ENCODE measurements at regions not wholly inside any gene's neighbourhood (a gene's known extent, or its start where the extent isn't known, plus 50 kb on each side); places are given as distances from the start of the nearest gene placed in this dataset.

DNA sequence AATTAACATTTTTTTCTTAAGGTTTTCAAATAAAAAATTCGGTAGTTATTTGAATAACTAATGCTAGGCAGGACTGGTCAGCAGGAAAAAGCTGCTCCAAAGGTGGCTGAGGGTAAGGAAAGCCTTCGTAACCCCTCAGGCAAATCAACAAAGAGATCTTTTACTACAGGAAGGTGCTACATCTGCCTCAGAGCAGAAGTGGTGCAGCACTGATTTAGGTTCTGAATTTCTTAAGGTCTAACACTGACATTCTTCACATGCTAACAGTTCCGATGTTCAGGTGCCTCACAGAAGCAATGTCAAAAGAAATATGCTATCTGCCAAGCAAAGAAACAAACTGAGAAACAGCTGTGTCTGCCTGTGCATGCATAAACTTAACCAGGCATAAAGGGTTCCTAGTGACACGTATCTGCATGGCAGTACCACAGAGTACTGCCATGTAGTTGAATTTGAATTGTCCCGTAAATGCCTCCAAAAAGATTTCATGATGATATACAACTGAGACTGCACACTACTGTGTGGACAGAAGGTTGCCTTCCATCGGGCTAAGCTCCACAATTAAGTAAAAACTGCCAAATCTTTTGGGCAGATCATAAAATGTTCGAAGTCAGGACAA, 275.0 kb upstream of the NSMCE3 start:
- 71% methylated on average over 7 of the region's 7 CpGs; no CpG with 5 or more reads in 1 of the 2 experiments for whole genome bisulfite sequencing, 2 experiments (ENCODE audit: extremely low coverage in 1 of 2, insufficient coverage in 1 of 2, insufficient read length in 1 of 2, insufficient replicate concordance in 2 of 2, low coverage in 1 of 2, low lambda C conversion rate in 2 of 2, missing lambda C conversion rate in 1 of 2)
- Histone ChIP-seq H3K4me2 (ENCODE audit: insufficient read depth in 1 of 2, low read depth in 2 of 2, low read length in 2 of 2) (no peak overlapping the region), H3K36me3 (ENCODE audit: control insufficient read depth in 2 of 4, insufficient read depth in 4 of 4, low read length in 3 of 4) (no peaks in the 10 kb centered on the region), H2AK5ac (ENCODE audit: low read depth, low read length) (no peak overlapping the region), H3K27ac (ENCODE audit: low read depth, low read length) (no peak overlapping the region), H3K9me3 (ENCODE audit: insufficient read depth in 2 of 2, low read depth in 1 of 2, low read length in 1 of 2) (0 out of 4 replicates have a peak, but pooled peaks cover 0 to 4% of the 10 kb centered on the region in 2 experiments), H3K4ac (replicated peaks; ENCODE audit: insufficient read length, low read depth, low read length) (no peak overlapping the region), H3K4me1 (replicated peaks in 1 of 4; ENCODE audit: control insufficient read depth in 3 of 4, insufficient read depth in 4 of 4, low read length in 3 of 4) (peaks cover 0 to 2% (median 1%) of the 10 kb centered on the region in 4 experiments; a peak in 1 of 7 replicates), H3K14ac (ENCODE audit: insufficient read length) (no peak overlapping the region), H4K91ac (replicated peaks; ENCODE audit: insufficient read length, low read length) (no peak overlapping the region), H3K4me3 (ENCODE audit: extremely low read depth in 1 of 4, insufficient read depth in 2 of 4, low read depth in 3 of 4, low read length in 4 of 4) (no peak overlapping the region), H3K9ac (replicated peaks in 1 of 4; ENCODE audit: extremely low read depth in 1 of 4, low read depth in 3 of 4, low read length in 3 of 4) (no peak overlapping the region), H3K23ac (ENCODE audit: insufficient read length) (no peak overlapping the region), H3K79me2 (ENCODE audit: control insufficient read depth in 1 of 2, insufficient read depth in 2 of 2, low read length in 2 of 2) (no peaks in the 10 kb centered on the region; a peak in 1 of 4 replicates), H4K8ac (ENCODE audit: extremely low read depth, insufficient read depth, low read length) (no peak overlapping the region), H3K18ac (ENCODE audit: extremely low read depth, low read length) (no peak overlapping the region), H2AFZ (ENCODE audit: low read length) (no peak overlapping the region), H2BK15ac (ENCODE audit: low read length) (no peak overlapping the region), H3K56ac (replicated peaks; ENCODE audit: insufficient read length, low read depth, low read length) (no peak overlapping the region), H4K20me1 (replicated peaks in 1 of 2; ENCODE audit: control insufficient read depth in 1 of 2, insufficient read depth in 2 of 2, low read length in 2 of 2) (peaks cover 0 to 2% of the 10 kb centered on the region in 2 experiments), H3K23me2 (ENCODE audit: low read depth, low read length) (no peaks in the 10 kb centered on the region; the same call in 1 of the 2 replicates), H4K5ac (ENCODE audit: insufficient read length, low read depth, low read length) (no peak overlapping the region), H3K79me1 (ENCODE audit: low read depth, low read length) (no peaks in the 10 kb centered on the region), H3K27me3 (replicated peaks in 1 of 4; ENCODE audit: control insufficient read depth in 3 of 4, extremely low read depth in 1 of 4, insufficient read depth in 3 of 4, low read length in 3 of 4) (no peaks in the 10 kb centered on the region), H2BK12ac (ENCODE audit: low read depth, low read length) (no peak overlapping the region), H2BK20ac (ENCODE audit: low read length) (no peak overlapping the region), H2BK120ac (replicated peaks; ENCODE audit: low read depth, low read length) (no peak overlapping the region), H2BK5ac (ENCODE audit: low read depth, low read length) (no peak overlapping the region)
- ChIA-PET CTCF (ENCODE audit: partially characterized antibody) (interaction anchor here (1.0 to 1.1 kb wide), 2 partner anchors 12 to 93 kb away, joined by 3 read pairs; no protein-coding TSS in a partner anchor), POLR2A (ENCODE audit: partially characterized antibody) (interaction anchor here (0.5 to 1.3 kb wide), 2 partner anchors 9 to 64 kb away, joined by 3 to 4 read pairs; no protein-coding TSS in a partner anchor)
- FAIRE-seq, result no peak
- DNase-seq (ENCODE audit: low read depth in 1 of 2, low spot score in 2 of 2), result no peak
- no peak for TF ChIP-seq BCL11A (IDR thresholded peaks at IDR 0.05; ENCODE audit: low read depth in 2 of 2, low read length in 2 of 2)
- no peak for TF ChIP-seq RNF2 (IDR thresholded peaks at IDR 0.05; ENCODE audit: borderline replicate concordance, low read depth, low read length, missing control alignments, poor library complexity, severe bottlenecking)
- no peak for TF ChIP-seq TAF1 (IDR thresholded peaks at IDR 0.05; ENCODE audit: low read depth, low read length)
- TF ChIP-seq, protein P1, sequence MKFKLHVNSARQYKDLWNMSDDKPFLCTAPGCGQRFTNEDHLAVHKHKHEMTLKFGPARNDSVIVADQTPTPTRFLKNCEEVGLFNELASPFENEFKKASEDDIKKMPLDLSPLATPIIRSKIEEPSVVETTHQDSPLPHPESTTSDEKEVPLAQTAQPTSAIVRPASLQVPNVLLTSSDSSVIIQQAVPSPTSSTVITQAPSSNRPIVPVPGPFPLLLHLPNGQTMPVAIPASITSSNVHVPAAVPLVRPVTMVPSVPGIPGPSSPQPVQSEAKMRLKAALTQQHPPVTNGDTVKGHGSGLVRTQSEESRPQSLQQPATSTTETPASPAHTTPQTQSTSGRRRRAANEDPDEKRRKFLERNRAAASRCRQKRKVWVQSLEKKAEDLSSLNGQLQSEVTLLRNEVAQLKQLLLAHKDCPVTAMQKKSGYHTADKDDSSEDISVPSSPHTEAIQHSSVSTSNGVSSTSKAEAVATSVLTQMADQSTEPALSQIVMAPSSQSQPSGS (IDR thresholded peaks at IDR 0.05; ENCODE audit: low read length), result no peak
- no peak for TF ChIP-seq EGR1 (IDR thresholded peaks at IDR 0.05; ENCODE audit: borderline replicate concordance, low read depth, low read length)
- TF ChIP-seq BACH1 (IDR thresholded peaks at IDR 0.05; ENCODE audit: low read length), result no peak
- TF ChIP-seq SUZ12 (IDR thresholded peaks at IDR 0.05; ENCODE audit: low read length), result no peak
- TF ChIP-seq, protein P2, sequence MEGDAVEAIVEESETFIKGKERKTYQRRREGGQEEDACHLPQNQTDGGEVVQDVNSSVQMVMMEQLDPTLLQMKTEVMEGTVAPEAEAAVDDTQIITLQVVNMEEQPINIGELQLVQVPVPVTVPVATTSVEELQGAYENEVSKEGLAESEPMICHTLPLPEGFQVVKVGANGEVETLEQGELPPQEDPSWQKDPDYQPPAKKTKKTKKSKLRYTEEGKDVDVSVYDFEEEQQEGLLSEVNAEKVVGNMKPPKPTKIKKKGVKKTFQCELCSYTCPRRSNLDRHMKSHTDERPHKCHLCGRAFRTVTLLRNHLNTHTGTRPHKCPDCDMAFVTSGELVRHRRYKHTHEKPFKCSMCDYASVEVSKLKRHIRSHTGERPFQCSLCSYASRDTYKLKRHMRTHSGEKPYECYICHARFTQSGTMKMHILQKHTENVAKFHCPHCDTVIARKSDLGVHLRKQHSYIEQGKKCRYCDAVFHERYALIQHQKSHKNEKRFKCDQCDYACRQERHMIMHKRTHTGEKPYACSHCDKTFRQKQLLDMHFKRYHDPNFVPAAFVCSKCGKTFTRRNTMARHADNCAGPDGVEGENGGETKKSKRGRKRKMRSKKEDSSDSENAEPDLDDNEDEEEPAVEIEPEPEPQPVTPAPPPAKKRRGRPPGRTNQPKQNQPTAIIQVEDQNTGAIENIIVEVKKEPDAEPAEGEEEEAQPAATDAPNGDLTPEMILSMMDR (IDR thresholded peaks at IDR 0.05; ENCODE audit: control extremely low read depth in 1 of 3, insufficient read depth in 1 of 3, low read depth in 1 of 3, low read length in 3 of 3), result no peak

All from H1 (cell line).